ENCODE measurements at regions not wholly inside any gene's neighbourhood (a gene's known extent, or its start where the extent isn't known, plus 50 kb on each side); places are given as distances from the start of the nearest gene placed in this dataset.

- ATAC-seq (no peak), DNase-seq (no peak)
- intact Hi-C loops (cut with micrococcal nuclease), result no loop called here
These were observed 54.2 kb downstream of the MSX1 start for GRCh38 chr4:4913628-4914027.

- peak; percentile 68 for ATAC-seq
- intact Hi-C loops (cut with micrococcal nuclease), result no loop called here
- DNase-seq, result no peak
These were observed 54.8 kb downstream of the MSX1 start for GRCh38 chr4:4914059-4914820.

- intact Hi-C loops (cut with micrococcal nuclease), result no loop called here
- ATAC-seq (no peak), DNase-seq (no peak)
These were observed 55.7 kb downstream of the MSX1 start for GRCh38 chr4:4914965-4915845.

GRCh38 chr4:4918067-4918466 is 58.6 kb downstream of the MSX1 start:
- intact Hi-C loops (cut with micrococcal nuclease), result no loop called here
- DNase-seq (no peak), ATAC-seq (no peak)

GRCh38 chr4:4919927-4920326 is 60.5 kb downstream of the MSX1 start:
- ATAC-seq (no peak), DNase-seq (no peak)
- intact Hi-C loops (cut with micrococcal nuclease), result no loop called here

GRCh38 chr4:4921077-4921476 is 61.6 kb downstream of the MSX1 start:
- ATAC-seq (no peak), DNase-seq (no peak)
- intact Hi-C loops (cut with micrococcal nuclease), result no loop called here

- DNase-seq (no peak), ATAC-seq (no peak)
- intact Hi-C loops (cut with micrococcal nuclease), result no loop called here
These were observed 63.0 kb downstream of the MSX1 start for GRCh38 chr4:4922441-4922840.

GRCh38 chr4:4923201-4923600 is 63.7 kb downstream of the MSX1 start:
- ATAC-seq (no peak), DNase-seq (no peak)
- intact Hi-C loops (cut with micrococcal nuclease), result no loop called here

- intact Hi-C loops (cut with micrococcal nuclease), result no loop called here
- ATAC-seq (no peak), DNase-seq (no peak)
These were observed 71.2 kb downstream of the MSX1 start for GRCh38 chr4:4930677-4931076.

GRCh38 chr4:4935974-4936373 is 76.5 kb downstream of the MSX1 start:
- ATAC-seq, result no peak
- DNase-seq, result no peak
- intact Hi-C loops (cut with micrococcal nuclease), result no loop called here

GRCh38 chr4:4937926-4938325 is 78.5 kb downstream of the MSX1 start:
- no peak for ATAC-seq
- intact Hi-C loops (cut with micrococcal nuclease), result no loop called here
- no peak for DNase-seq

GRCh38 chr4:4941751-4942150 is 77.5 kb downstream of the CYTL1 start:
- intact Hi-C loops (cut with micrococcal nuclease), result no loop called here
- DNase-seq (no peak), ATAC-seq (no peak)

- no peak for DNase-seq
These were observed 76.6 kb downstream of the CYTL1 start for GRCh38 chr4:4942658-4943057.

GRCh38 chr4:4945021-4945420 is 74.2 kb downstream of the CYTL1 start:
- ATAC-seq, result no peak
- intact Hi-C loops (cut with micrococcal nuclease), result no loop called here
- no peak for DNase-seq

More at GRCh38 chr4:4942658-4943057, 76.6 kb downstream of the CYTL1 start:
- no peak for ATAC-seq
- intact Hi-C loops (cut with micrococcal nuclease), result no loop called here

- intact Hi-C loops (cut with micrococcal nuclease), result no loop called here
- ATAC-seq, result no peak
- no peak for DNase-seq
These were observed 73.4 kb downstream of the CYTL1 start for GRCh38 chr4:4945829-4946228.

GRCh38 chr4:4946416-4946815 is 72.8 kb downstream of the CYTL1 start:
- intact Hi-C loops (cut with micrococcal nuclease), result no loop called here
- ATAC-seq (no peak), DNase-seq (no peak)

- intact Hi-C loops (cut with micrococcal nuclease), result no loop called here
- ATAC-seq (no peak), DNase-seq (no peak)
These were observed 71.5 kb downstream of the CYTL1 start for GRCh38 chr4:4947721-4948120.

GRCh38 chr4:4948370-4948769 is 70.9 kb downstream of the CYTL1 start:
- ATAC-seq (no peak), DNase-seq (no peak)
- intact Hi-C loops (cut with micrococcal nuclease), result no loop called here

GRCh38 chr4:4950561-4951290 is 68.5 kb downstream of the CYTL1 start:
- no peak for DNase-seq
- intact Hi-C loops (cut with micrococcal nuclease), result no loop called here
- ATAC-seq, result no peak

- ATAC-seq, result no peak
- intact Hi-C loops (cut with micrococcal nuclease), result no loop called here
These were observed 67.0 kb downstream of the CYTL1 start for GRCh38 chr4:4952273-4952672.

More at GRCh38 chr4:4952273-4952672, 67.0 kb downstream of the CYTL1 start:
- no peak for DNase-seq

All from left ventricle myocardium superior (tissue), 1 donor.